Muscle layer of colon (tissue), 2 donors: ENCODE measurements at regions not wholly inside any gene's neighbourhood (a gene's known extent, or its start where the extent isn't known, plus 50 kb on each side); places are given as distances from the start of the nearest gene placed in this dataset.
"Not testable (repeated sequence)": the region's sequence is repeated elsewhere in the genome, so short reads cannot be mapped to it uniquely, and the experiment has no call there.

ENCODE experiments used
- H3K27ac ChIP-seq: one replicate; pipeline ENCODE4 v1.7.0; 2013; ENCODE audit warnings: low read depth, mild to moderate bottlenecking, low read length, moderate library complexity
- H3K27me3 ChIP-seq, 2 donors: one replicate each; pipeline ENCODE4 v1.7.0; 2013; ENCODE audit warnings: low read length in 2 of 2, mild to moderate bottlenecking in 2 of 2; ENCODE audit not compliant: insufficient read depth in 2 of 2, control insufficient read depth in 1 of 2
- H3K36me3 ChIP-seq: one replicate; pipeline ENCODE4 v1.7.0; 2013; ENCODE audit warnings: mild to moderate bottlenecking, low read length; ENCODE audit not compliant: insufficient read depth
- H3K4me1 ChIP-seq: one replicate; pipeline ENCODE4 v1.7.0; 2013; ENCODE audit warnings: mild to moderate bottlenecking, low read length; ENCODE audit not compliant: insufficient read depth
- H3K4me3 ChIP-seq, 2 donors: one replicate each; pipeline ENCODE4 v1.7.0; 2013; ENCODE audit warnings: low read length in 2 of 2, low read depth in 1 of 2, mild to moderate bottlenecking in 1 of 2, moderate library complexity in 1 of 2
- H3K9ac ChIP-seq: one replicate; pipeline ENCODE4 v1.7.0; 2013; ENCODE audit warnings: low read length
- H3K9me3 ChIP-seq: one replicate; pipeline ENCODE4 v1.7.0; 2013; ENCODE audit warnings: mild to moderate bottlenecking, low read length
- donor health status: abdominal sarcoma.
- donor health status: Adenocarcinoma of cecum.

GRCh38 chr9:89675058-89675742, 70.4 kb downstream of the GADD45G start:
- no peaks in the 10 kb centered on the region for H3K27me3 ChIP-seq
- no peaks in the 10 kb centered on the region for H3K36me3 ChIP-seq
- no peak overlapping the region for H3K9ac ChIP-seq
- no peaks in the 10 kb centered on the region for H3K9me3 ChIP-seq
- H3K4me3 ChIP-seq = no peak overlapping the region
- H3K4me1 ChIP-seq = peaks cover 21% of the 10 kb centered on the region
- no peak overlapping the region for H3K27ac ChIP-seq

DNA sequence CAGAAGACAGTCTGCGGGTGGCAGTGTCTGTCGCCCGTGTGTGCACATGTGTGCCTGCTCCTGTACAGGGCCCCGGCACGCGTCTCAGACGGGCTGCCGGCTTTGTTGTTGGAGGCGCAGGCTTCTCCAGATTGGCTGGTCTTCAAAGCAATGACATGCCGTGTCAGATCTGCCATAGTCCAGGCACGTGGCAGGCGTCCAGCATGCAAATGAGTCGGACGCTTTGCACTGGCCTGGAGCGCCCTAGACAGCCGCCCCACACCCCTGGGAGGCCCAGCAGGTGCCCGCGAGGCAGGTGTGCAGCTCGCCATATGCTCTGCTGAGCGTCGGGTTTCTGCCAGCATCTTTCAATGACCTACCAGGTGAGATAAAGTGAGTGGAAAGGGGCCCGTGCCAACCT, 71.5 kb downstream of the GADD45G start:
- H3K9ac ChIP-seq = no peak overlapping the region
- H3K4me1 ChIP-seq = peaks cover 21% of the 10 kb centered on the region
- no peak overlapping the region for H3K4me3 ChIP-seq
- H3K27me3 ChIP-seq = no peaks in the 10 kb centered on the region
- no peaks in the 10 kb centered on the region for H3K36me3 ChIP-seq
- no peak overlapping the region for H3K27ac ChIP-seq
- no peaks in the 10 kb centered on the region for H3K9me3 ChIP-seq

DNA sequence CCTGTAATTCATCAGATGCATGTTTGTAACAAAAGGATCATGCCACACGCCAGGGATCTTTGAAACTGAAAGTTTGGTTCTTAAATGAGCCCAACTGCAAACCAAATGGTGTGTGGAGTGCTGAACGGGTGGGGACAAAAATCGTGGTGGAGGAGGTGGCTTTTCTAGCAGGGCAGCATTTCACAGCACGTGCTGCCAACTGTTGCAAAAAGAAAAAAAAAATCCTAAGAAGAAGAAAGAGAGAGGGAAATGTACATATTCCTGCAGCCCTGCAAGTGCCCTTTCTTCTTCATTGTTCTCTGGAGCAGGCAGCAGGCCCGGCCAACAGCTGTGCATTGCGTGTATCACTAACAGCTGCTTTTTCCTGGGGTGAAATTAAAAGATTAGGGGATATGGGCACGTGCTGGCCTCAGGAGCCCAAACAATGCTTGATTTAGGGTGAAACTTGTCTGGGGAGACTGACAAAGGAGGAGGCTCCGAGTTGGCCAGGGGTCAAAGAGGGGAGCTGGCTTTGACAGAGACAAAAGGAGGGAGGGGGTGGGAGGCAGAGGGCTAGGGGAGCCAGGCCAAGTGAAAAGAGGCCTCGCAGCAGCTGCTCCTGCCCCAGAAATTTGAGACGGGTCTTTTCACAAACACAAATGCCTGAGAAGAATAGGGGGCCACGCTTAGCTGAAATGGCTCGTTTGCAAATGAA, 73.0 kb downstream of the GADD45G start:
- H3K4me3 ChIP-seq = no peak overlapping the region
- H3K27ac ChIP-seq = no peak overlapping the region

GRCh38 chr9:89678396-89679015, 73.7 kb downstream of the GADD45G start:
- Histone ChIP-seq H3K9ac (no peak overlapping the region), H3K27ac (no peak overlapping the region), H3K36me3 (no peaks in the 10 kb centered on the region), H3K27me3 (no peaks in the 10 kb centered on the region), H3K9me3 (no peaks in the 10 kb centered on the region), H3K4me1 (peaks cover 21% of the 10 kb centered on the region), H3K4me3 (no peak overlapping the region)

More for the DNA sequence above, 73.0 kb downstream of the GADD45G start:
- no peak overlapping the region for H3K9ac ChIP-seq
- H3K36me3 ChIP-seq = no peaks in the 10 kb centered on the region
- H3K27me3 ChIP-seq = no peaks in the 10 kb centered on the region
- H3K9me3 ChIP-seq = no peaks in the 10 kb centered on the region
- H3K4me1 ChIP-seq = peaks cover 21% of the 10 kb centered on the region

DNA sequence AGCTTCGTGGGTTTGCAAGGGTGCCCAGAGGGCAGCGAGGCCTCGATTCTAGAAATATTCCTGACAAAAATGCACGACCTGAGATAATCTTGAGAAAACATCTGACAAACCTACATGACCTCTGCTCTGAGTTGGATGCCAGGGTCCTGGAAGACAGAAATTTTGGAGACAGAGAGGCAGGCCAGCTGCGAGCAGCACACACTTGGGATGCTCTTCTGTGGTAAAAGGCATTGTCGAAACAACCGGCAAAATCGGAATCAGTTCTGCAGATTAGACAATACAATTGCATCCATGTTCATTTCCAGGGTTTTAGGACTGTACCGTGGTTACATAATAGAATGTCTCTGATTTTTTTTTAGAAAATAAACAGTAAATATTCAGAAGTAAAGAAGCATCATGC, 74.2 kb downstream of the GADD45G start:
- H3K27ac ChIP-seq = no peak overlapping the region
- H3K4me1 ChIP-seq = peaks cover 21% of the 10 kb centered on the region

GRCh38 chr9:89679581-89679980, 74.8 kb downstream of the GADD45G start:
- no peak overlapping the region for H3K4me3 ChIP-seq
- no peaks in the 10 kb centered on the region for H3K36me3 ChIP-seq
- H3K9ac ChIP-seq = no peak overlapping the region
- H3K27ac ChIP-seq = no peak overlapping the region
- H3K27me3 ChIP-seq = no peaks in the 10 kb centered on the region
- H3K4me1 ChIP-seq = peaks cover 21% of the 10 kb centered on the region
- no peaks in the 10 kb centered on the region for H3K9me3 ChIP-seq

More for the DNA sequence above, 74.2 kb downstream of the GADD45G start:
- no peaks in the 10 kb centered on the region for H3K36me3 ChIP-seq
- H3K9me3 ChIP-seq = no peaks in the 10 kb centered on the region
- H3K4me3 ChIP-seq = no peak overlapping the region
- no peak overlapping the region for H3K9ac ChIP-seq
- no peaks in the 10 kb centered on the region for H3K27me3 ChIP-seq

- Histone ChIP-seq H3K36me3 (no peaks in the 10 kb centered on the region), H3K9me3 (no peaks in the 10 kb centered on the region), H3K9ac (no peak overlapping the region), H3K4me3 (no peak overlapping the region), H3K27me3 (no peaks in the 10 kb centered on the region), H3K27ac (no peak overlapping the region), H3K4me1 (peaks cover 14% of the 10 kb centered on the region)
Measured at GRCh38 chr9:89680547-89681467, 76.0 kb downstream of the GADD45G start.

DNA sequence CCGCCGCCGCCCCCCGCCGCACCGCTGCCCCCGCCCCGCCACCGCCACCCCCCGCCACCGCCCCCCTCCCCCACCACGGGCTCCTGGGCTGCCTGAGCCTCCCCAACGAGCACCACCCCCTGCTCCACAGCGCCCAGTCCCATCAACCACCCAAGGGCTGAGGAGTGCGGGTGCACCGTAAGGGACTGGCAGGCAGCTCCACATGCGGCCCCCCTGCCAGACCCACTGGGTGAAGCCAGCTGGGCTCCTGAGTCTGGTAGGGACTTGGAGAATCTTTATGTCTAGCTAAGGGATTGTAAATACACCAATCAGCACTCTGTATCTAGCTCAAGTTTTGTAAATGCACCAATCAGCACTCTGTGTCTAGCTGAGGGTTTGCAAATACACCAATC, 76.7 kb downstream of the GADD45G start:
- H3K9me3 ChIP-seq, H3K36me3 ChIP-seq, H3K4me3 ChIP-seq, H3K27ac ChIP-seq, H3K27me3 ChIP-seq, H3K9ac ChIP-seq: not testable (repeated sequence)
- peaks cover 12% of the 10 kb centered on the region for H3K4me1 ChIP-seq

DNA sequence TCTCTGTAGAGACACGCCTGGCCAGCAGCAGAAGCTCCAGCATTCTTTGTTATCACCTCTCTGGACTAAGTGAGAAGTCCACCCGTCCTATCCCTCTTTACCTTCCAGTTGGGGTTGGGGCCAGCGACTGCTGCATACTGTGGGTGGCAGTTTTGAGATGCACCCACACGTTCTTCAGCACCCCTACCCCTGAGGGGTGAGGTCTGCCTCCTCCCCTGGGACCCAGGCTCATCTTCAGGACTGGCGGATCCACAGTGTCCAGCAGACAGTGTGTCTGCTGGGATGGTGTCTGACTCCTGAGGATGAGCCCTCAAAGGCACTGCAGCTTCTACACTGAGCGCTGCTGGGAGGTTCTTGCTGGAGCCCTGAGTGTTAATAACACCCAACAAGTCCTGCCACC, 78.8 kb downstream of the GADD45G start:
- Histone ChIP-seq H3K27me3 (no peaks in the 10 kb centered on the region), H3K4me3 (no peak overlapping the region), H3K36me3 (no peaks in the 10 kb centered on the region), H3K27ac (no peak overlapping the region), H3K4me1 (peaks cover under 1% of the 10 kb centered on the region), H3K9me3 (no peaks in the 10 kb centered on the region), H3K9ac (no peak overlapping the region)

DNA sequence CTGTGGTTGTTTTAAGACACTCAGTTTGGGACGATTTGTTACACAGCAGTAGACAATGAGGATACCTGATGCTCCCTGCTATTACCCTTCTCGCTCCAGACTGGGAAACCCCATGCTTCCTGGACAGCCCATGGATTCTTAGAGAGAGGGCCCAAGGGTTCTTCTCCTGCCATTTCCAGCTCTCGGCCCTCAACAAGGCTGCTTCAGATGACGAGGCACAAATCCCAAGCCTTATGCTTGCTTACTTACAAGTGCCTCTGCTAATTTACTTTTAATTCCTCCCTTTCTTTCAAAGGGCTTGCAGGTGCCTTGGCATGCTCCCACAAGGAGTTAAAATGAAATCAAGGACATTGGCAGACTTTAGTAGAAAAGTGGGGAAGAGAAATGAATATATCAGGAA, 79.4 kb downstream of the GADD45G start:
- Histone ChIP-seq H3K9ac (no peak overlapping the region), H3K36me3 (no peaks in the 10 kb centered on the region), H3K4me1 (no peaks in the 10 kb centered on the region), H3K27ac (no peak overlapping the region), H3K9me3 (no peaks in the 10 kb centered on the region), H3K27me3 (no peaks in the 10 kb centered on the region), H3K4me3 (no peak overlapping the region)
